Right renal cortex interstitium (tissue), 3 donors: ENCODE measurements at regions not wholly inside any gene's neighbourhood (a gene's known extent, or its start where the extent isn't known, plus 50 kb on each side); places are given as distances from the start of the nearest gene placed in this dataset.

ENCODE experiments used
- DNase-seq, 3 donors: peaks; one replicate each; pipeline ENCODE4 v3.0.0-alpha.2; 2013; ENCODE audit warnings: low read depth in 3 of 3, low spot score in 2 of 3

DNA sequence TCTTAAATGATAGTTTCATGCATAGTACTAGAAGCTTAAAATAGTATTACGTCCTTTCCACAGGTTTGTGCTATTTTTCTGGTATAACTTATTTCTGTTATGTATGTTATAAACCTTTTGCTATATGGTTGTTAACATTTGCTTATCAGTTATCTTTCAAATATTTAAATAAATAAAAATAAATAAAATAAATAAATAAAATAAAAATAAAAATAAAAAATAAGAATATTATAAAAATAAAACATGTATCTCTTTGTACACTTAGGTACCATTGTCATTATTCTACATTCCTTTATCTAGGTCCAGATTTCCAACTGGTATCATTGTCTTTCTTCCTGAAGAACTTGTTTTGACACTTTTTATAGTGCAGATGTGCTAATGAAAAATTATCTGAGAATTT lies 1310.4 kb upstream of the SLC10A2 start:
- no peak for DNase-seq

DNA sequence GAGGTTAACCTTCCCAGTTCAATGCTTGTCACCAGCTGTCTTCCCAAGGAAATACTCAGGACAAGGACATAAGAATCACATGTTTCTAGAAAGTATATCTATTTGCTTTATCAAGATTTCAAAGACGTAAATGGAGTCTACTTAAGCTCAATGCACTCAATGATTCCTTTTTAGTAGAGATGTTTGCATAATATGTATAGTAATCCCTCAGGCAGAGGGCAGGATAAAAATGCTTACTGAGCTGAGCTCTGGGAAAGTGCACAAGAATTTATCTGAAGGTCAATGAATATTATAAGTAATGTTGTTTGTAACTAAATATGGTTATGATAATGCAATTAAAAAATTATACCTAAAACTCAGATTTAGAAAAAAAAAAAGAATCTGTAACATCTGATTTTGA lies 1309.4 kb upstream of the SLC10A2 start:
- DNase-seq: no peak

DNA sequence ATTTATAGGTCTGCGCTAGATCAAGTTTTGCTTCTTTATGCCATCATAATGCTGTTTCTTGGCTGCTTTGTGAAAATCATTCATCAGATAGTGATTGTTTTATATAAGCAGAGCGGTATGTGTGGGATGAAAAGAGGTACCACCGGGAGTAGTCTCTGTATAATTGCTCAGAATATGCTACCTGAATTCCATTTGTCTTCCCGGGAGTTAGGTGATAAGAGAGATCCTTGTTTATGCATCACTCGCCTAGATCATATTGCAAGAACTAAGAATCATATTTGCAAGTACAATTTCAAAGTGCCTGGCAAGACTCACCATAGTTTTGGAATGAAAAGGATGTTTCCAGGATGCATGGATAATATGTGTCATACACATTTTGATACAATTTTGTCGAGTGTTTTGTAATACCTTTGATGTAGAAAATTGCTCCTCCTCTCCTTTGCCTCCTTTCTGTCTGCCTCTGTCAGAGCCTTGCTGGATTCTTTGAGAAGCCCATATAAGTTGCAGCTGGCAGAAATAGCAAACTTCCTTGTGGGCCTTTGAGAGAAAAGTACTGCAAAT lies 1306.0 kb upstream of the SLC10A2 start:
- DNase-seq: no peak

DNA sequence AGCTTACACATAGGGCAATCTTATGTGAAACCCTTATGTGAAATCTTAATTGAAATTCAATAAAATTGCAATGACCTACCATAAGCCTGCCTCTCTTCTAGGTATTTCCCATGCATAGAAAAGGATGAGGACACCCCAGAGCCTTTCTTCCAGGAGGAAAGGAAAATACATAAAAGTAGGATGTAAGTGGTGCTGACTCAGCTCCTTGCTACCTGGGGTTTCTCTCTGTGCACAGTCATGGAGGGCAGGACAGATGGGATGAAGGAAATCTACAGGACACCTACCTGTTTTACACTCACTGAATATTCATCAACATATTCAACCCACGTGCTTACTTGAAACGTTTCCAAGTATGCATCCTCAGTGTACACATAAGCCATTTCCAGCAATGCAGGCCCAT lies 1299.2 kb upstream of the SLC10A2 start:
- DNase-seq: no peak

DNA sequence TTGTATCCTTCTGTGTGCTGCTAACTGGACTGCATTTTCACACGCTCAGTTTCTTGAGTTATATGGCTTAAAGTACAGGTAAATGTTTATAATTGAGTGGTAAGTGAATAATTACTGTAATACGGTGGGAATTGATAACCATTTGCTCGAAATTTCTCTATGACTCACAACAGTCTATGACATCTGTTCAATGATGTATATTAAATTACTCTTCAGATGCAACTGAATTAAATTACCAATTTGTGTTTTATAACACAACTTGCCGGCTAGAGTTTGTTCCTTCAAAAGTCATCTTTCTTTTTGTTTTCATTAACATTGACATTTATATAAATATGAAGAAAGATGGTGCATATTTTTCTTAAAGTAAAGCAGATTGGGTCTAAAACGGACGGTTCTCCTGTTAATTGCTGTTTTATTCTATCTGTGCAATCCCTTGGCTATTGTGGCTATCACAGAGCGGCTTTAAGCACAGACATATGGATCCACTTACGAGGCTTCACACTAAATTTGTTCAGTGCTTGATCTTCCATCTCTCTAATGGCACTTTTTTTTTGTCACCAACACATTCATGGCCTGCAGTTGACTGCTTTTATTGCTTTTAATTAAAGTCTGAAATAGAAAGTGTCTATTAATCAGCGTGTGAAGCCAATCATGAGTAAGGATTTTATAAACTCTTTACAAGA lies 1291.6 kb upstream of the SLC10A2 start:
- DNase-seq: no peak

DNA sequence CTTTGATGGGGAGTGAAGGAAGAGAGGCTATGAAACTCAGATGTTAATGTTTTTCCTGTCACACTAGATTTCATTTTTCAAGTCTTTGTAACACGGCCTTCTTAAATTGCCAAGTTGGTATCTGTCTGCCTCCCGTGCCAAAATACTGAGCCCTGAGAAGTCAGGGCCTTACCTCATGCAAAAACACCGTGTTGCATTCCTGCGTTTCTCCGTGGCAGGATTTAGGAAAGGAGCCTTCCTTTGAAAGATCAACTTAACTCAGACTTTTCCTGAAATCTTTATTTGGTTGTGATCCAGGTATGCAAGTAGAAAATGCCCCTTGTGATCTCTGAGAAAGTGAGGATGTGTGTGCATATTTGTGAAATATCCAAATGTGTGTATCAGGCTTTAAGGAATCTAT lies 1291.0 kb upstream of the SLC10A2 start:
- no peak for DNase-seq

DNA sequence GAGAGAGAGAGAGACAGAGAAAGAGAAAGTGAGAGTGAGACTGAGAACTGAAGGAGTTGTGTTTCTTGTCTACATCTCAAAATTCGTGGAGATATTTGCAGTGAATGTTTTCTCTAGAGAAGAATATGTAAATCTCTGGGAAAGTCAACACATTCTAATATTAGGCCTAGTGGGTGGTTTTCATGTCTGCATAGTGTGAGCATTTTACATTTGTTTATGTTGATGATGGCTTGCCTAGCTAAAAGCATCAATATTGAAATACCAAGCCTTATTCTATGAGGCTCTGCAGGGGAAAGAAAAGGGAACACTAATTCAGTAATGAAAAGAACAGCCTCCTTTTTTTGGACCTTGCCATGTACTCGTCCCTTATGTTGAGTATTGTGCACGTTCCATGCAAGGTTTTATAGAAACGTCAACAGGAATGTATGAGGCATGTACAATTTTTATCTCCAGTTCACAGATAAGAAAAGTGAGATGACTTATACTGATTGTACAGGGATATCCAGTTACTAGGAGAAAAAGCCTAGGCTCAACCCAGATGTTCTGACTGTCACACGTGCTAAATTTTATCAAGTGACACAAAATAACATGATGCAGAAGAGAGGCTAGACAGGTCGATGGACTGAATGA lies 1288.9 kb upstream of the SLC10A2 start:
- DNase-seq: no peak

DNA sequence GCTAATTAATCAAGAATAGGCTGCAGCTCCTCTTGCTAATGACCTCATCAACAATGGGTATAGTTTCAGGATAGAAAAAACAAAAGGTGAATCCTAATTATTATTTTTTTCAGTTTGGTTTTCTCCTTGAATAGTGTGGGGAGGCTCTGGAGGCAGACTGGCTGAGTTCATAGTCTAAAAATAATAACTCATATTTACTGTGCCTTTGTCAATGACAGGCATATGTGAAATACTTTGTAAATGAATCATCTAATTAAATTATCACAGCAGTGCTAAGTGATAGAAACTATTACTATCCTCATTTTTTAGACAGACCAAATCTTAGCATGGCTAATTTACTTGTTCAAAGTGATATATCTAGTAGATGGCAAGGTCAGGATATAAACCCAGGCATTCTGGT lies 1261.0 kb upstream of the SLC10A2 start:
- DNase-seq: no peak

DNA sequence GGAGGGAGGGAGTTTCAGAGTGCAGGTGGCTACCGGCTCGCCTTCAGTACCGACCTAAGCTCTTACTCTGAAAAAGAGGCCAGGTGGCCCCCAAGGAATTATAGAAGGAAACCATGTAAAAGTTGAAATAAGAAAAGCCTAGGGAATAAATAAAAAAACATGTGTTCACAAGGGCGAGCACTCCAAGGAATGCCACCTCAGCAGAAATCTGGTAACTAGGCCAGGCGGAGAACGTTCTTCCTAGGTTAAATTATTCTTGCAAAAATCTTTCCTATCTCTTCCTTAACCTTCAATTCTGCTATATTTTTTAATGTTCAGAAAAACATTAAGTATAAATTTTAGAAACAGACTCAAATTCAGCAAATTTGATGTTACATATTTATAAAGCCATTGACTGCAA lies 1260.3 kb upstream of the SLC10A2 start:
- DNase-seq: no peak

DNA sequence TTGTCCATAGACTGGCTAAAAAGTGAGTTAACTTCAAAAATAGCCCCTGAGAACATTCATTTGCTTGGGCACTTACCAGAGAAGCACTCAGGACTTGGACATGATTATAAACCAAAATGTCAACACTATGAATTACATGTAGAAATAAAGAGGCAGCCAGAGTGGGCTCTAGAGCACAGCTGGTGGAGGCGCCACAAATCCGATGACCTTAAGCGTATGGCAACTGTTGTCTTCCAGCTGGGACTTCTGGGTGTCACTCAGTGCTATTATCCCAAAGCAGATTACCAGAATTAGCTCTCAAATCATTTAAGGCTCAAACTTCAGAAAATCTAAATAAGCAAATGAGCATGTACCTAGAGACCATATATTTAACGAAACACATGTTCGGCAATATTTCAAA lies 1255.5 kb upstream of the SLC10A2 start:
- DNase-seq: no peak

DNA sequence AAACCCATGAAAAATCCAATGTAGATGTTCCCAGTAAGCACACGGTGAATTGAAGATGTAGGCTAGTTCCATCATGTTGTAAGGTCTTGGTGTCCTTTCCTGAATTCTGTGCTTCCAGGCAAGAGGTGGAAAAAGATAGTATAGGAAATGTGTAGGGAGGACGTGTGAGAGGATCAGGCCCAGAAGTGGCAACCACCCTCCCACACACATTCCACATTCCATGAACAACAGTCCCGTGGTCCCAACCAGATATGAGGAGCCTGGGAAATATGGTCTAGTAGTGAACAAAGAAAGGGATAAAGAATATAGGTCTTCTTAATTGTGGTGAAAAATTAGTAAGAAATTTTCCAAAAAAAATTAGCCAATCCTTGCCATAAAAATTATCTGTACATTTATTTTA lies 1254.2 kb upstream of the SLC10A2 start:
- DNase-seq: no peak

DNA sequence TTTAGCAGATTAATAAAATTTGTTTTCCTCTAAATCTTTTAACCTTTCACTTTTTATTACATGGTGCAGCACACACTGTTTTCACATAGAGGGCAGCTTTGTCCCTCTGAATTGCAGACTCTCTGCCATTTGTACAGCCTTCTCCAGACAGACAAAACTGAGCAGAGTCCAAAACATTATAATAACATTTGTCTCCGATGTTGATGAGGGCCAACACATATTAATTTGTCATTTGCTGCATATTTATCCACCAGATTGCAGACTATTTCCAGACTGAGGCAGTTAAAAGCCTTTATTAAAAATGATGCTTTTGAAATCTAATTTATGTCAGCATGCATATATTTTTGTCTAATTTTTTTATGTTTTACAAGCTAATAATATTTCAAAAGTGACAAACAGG lies 1251.9 kb upstream of the SLC10A2 start:
- no peak for DNase-seq

DNA sequence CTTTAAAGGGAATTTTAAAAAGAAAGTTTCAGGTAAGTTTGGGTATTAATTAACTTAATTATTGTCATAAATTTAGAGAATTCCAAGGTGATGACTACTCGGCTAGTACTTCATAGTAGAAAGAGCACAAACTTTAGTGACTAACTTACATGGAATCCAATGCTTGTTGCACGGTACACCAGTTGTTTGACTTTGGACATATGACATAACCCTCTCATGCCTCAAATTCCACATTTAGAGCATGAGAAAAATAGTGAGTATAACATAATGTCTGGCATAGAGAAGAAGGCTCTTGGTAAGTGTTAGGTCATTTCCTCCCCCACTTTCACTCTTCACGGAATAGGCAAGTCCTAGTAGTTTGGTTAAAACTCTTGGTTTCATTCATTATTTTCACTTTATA lies 1249.4 kb upstream of the SLC10A2 start:
- DNase-seq: no peak

DNA sequence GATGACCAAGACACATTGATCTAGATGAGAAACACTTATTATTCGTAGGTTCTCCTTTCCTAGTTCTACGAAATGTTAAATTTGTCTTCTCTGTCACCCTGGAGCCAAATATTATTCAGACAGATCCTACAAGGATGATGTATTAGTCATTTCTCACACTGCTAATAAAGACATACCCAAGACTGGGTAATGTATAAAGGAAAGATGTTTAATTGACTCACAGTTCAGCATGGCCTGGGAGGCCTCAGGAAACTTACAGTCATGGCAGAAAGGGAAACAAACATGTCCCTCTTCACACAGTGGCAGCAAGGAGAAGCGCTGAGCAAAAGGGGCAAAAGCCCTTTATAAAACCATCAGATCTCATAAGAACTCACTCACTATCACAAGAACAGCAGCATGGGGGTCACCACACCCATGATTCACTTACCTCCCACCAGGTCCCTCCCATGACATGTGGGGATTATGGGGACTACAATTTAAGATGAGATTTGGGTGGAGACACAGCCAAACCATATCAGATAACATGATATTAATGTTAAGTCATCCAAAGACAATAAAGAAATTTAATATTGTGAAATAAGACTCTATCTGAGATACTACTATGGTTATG lies 1248.8 kb upstream of the SLC10A2 start:
- no peak for DNase-seq

DNA sequence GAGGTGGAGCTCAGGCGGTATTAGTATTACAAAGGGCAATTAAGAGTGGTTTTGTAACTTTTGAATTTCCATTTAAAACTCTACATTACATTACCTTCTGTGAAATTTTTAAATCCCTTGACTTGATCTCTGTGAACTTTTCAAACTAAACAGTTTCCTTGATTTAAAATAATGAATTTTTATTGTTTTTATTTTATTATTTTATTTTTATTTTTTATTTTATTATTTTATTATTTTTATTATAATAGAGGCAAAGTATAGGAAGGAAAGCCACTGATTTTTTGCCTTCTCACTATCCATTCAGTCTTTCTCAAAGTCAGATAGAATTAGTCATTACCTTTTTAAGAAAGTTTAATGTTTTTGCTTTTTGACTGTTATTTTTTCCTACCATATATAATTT lies 1248.1 kb upstream of the SLC10A2 start:
- DNase-seq: no peak

DNA sequence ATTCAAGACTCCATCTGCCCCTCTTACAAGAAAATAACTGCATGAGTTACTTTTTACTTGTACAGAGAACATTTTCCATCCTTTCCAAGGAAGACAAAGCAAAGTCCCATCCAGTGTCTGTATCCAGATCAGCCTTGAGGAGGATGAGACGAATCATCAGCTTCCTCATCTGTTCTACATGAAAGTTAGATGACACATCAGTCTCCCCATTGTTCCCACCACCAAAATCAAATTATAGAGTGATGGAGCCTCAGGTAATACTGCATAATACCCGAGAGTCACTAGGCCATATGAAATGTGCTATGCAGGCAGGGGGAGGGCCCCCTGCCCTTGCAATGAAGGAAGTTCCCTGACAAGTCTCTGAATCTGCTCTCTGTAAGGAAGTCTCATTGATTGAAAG lies 1244.6 kb upstream of the SLC10A2 start:
- DNase-seq: no peak

DNA sequence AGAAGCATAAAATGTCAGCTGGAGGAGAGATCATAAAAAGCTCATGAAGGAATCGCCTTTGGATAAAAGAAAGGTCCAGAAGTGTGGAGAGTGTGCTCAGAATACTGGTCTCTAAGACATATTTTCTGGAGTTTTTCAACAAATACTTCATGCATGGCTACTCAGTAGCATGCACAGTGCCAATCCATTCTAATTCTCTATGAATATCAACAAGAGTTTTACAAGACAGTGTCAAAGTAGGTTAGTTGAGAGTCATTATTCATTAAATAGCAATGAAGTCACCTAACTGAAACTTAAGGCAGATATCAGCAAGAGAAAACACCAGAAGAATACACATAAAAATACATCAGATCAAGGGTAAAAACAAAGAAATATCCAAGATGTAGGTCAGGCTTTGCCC lies 1243.2 kb upstream of the SLC10A2 start:
- no peak for DNase-seq

DNA sequence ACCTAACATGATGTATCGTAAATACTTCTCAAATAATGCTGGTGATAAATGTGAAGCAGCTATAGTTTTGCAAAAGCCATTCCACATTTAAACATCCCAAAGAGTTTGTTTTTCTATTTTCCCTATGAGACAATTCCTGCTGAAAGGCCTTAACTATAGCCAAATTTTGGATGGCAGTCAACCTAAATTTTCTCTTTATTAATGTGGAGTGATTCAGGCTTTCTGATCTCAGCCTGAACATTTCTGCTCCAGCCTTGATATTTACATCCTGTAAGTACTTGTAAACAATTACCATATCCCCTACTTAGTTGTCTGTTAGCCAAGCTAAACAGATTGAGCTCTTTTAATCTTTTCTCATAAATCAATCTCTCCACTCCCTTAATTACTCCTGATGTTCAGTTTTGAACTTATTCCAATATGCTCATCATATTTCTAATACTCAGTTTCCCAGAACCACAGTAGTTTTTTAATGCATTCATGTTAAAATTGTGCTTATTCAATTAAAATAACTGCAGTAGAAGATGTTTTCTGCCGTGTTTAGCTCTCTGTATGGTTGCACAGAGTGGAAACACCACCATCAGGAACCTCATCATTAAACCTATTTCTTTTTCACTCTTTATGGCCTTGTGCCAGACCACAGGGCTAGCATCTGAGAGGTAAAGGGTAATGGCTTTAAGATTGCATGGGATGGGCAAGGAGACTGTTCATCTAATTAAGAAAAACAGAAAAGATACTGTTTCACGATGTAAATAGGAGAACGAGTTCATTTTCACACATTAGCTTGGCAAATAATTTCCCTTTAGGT lies 1235.2 kb upstream of the SLC10A2 start:
- no peak for DNase-seq

DNA sequence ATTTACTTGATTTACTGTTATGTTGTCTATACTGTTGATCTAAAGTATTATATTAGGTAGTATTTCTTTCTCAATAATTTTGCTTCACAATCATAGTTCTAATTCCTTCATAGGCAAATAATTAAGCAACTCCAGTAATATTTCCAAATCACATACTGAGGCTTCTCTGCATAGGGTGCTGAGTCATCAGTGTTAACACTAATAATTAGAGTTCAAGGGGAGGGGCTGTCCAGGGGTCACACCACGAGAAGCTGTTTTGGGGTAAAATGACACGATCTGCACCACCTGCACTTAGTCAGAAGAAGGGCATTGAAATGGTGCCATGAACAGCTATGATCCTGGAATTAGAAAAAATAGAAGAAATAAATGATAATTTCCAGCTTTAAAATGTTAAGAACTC lies 1230.9 kb upstream of the SLC10A2 start:
- DNase-seq: no peak

DNA sequence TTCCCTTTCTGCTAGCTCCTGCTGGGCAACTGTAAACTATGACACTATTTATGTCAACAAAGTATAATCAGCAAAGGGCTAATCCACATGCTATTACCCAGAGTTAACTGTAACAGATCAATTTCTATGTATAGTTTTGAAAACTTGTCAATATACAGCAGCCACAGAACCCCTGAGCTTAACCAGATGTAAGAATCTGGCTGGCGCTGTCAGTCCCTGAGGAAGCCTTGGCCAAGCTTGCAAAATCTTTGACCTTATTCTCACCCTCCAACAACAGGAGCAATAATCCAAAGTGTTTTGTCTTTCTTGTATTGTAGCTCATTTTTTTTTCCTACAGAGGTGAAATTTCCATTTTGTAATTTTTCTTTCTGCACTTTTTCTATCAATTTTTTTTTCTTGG lies 1230.1 kb upstream of the SLC10A2 start:
- DNase-seq: no peak

DNA sequence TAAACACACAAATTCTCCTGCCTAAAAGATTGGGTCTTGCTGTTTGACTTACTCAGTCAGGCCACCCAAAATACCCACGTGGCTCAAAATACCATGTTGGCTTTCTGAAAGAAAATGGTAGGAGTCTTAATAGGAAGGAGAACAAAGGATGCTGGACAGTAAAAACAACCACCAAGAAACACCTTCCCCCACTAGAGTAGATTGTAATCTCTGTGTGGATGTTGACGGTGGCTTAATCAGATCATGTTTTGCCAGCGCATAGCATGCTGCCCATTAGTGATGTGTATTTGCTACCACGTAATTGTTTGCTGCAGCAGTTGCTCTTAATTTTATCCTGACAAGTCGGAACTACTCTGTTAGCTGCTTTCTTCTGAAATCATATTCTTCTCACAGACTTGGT lies 1229.3 kb upstream of the SLC10A2 start:
- no peak for DNase-seq
